Endodermal cell (in vitro differentiated cells): ENCODE measurements at regions not wholly inside any gene's neighbourhood (a gene's known extent, or its start where the extent isn't known, plus 50 kb on each side); places are given as distances from the start of the nearest gene placed in this dataset.

Experiments
- DNase-seq: peaks from one replicate; pipeline ENCODE4 v3.0.0-alpha.2; 2017
- H3K27ac ChIP-seq: 2 replicates; pipeline ENCODE4 v1.5.1; 2013; ENCODE audit warnings: mild to moderate bottlenecking, low read depth, low read length, moderate library complexity
- H3K27me3 ChIP-seq: 2 replicates; pipeline ENCODE4 v1.6.1; 2013; ENCODE audit warnings: mild to moderate bottlenecking, low read length, moderate library complexity; ENCODE audit not compliant: insufficient read depth, control insufficient read depth, poor library complexity, severe bottlenecking
- H3K36me3 ChIP-seq: 2 replicates; pipeline ENCODE4 v1.7.0; 2013; ENCODE audit warnings: mild to moderate bottlenecking, low read length, moderate library complexity; ENCODE audit not compliant: control insufficient read depth, insufficient read depth
- H3K4me1 ChIP-seq: one replicate; pipeline ENCODE4 v1.7.0; 2013; ENCODE audit warnings: low read length; ENCODE audit not compliant: control insufficient read depth, insufficient read depth
- H3K4me3 ChIP-seq: 2 replicates; pipeline ENCODE4 v1.5.1; 2013; ENCODE audit warnings: mild to moderate bottlenecking, low read length, moderate library complexity
- H3K9ac ChIP-seq: 2 replicates; pipeline ENCODE4 v1.6.1; 2013; ENCODE audit warnings: mild to moderate bottlenecking, low read length, moderate library complexity; ENCODE audit not compliant: poor library complexity, severe bottlenecking; ENCODE audit errors: extremely low read depth
- H3K9me3 ChIP-seq: 2 replicates; pipeline ENCODE4 v1.6.1; 2013; ENCODE audit warnings: mild to moderate bottlenecking, low read length, moderate library complexity; ENCODE audit not compliant: control insufficient read depth
- H3K27ac Mint-ChIP-seq: 2 replicates; pipeline ENCODE4 v1.8.0; 2020; ENCODE audit warnings: mixed read lengths
- H3K27me3 Mint-ChIP-seq: 2 replicates; pipeline ENCODE4 v1.8.0; 2021; ENCODE audit warnings: mild to moderate bottlenecking, mixed read lengths; ENCODE audit not compliant: insufficient read depth
- H3K36me3 Mint-ChIP-seq: 2 replicates; pipeline ENCODE4 v1.8.0; 2020; ENCODE audit warnings: low read depth, mixed read lengths
- H3K4me1 Mint-ChIP-seq: 2 replicates; pipeline ENCODE4 v1.8.0; 2020; ENCODE audit warnings: mixed read lengths
- H3K4me3 Mint-ChIP-seq: 2 replicates; pipeline ENCODE4 v1.8.0; 2020; ENCODE audit warnings: mild to moderate bottlenecking, moderate library complexity, mixed read lengths
- H3K9me3 Mint-ChIP-seq: 2 replicates; pipeline ENCODE4 v1.8.0; 2020; ENCODE audit warnings: mild to moderate bottlenecking, mixed read lengths
- CTCF ChIP-seq: fragments of 200-600 bp; sonication (generic); conservative IDR thresholded peaks from 2 replicates; pipeline ENCODE4 v1.5.0; 2021; ENCODE audit warnings: antibody characterized with exemption, mild to moderate bottlenecking
- WGBS, 2 experiments: methylation state at CpG; one replicate each; pipeline versions ENCODE4 v1.1.5 to v1.1.7; 2013; ENCODE audit warnings: missing lambda C conversion rate in 2 of 2, mixed read lengths in 1 of 2; ENCODE audit not compliant: insufficient coverage in 1 of 2, insufficient read length in 1 of 2; 5-methylcytosine and 5-hydroxymethylcytosine counted together

GRCh38 chr5:97418462-97418861 is 235.4 kb upstream of the RIOK2 start:
- Mint-ChIP-seq H3K4me3 (no peak overlapping the region), H3K4me1 (peaks cover 15% of the 10 kb centered on the region)
- H3K4me1 ChIP-seq = no peaks in the 10 kb centered on the region

GRCh38 chr5:97420646-97421045 is 237.6 kb upstream of the RIOK2 start:
- TF ChIP-seq CTCF = no peak

More at GRCh38 chr5:97418462-97418861, 235.4 kb upstream of the RIOK2 start:
- Mint-ChIP-seq H3K9me3 (no peaks in the 10 kb centered on the region), H3K27ac (no peak overlapping the region), H3K27me3 (no peaks in the 10 kb centered on the region), H3K36me3 (no peaks in the 10 kb centered on the region)
- no peaks in the 10 kb centered on the region for H3K27me3 ChIP-seq
- DNase-seq = no peak
- WGBS, 2 experiments = 98 to 100% methylated on average over 1 of the region's 1 CpG
- H3K36me3 ChIP-seq = no peaks in the 10 kb centered on the region
- H3K27ac ChIP-seq = no peak overlapping the region
- TF ChIP-seq CTCF = no peak
- H3K9ac ChIP-seq = no peak overlapping the region
- no peaks in the 10 kb centered on the region for H3K9me3 ChIP-seq
- H3K4me3 ChIP-seq = no peak overlapping the region

GRCh38 chr5:97422678-97423077 is 239.6 kb upstream of the RIOK2 start:
- H3K4me3 Mint-ChIP-seq = no peak overlapping the region
- Histone ChIP-seq H3K27me3 (no peaks in the 10 kb centered on the region), H3K36me3 (no peaks in the 10 kb centered on the region), H3K4me3 (no peak overlapping the region), H3K9ac (no peak overlapping the region), H3K27ac (no peak overlapping the region), H3K9me3 (no peaks in the 10 kb centered on the region), H3K4me1 (no peaks in the 10 kb centered on the region)
- WGBS, 2 experiments = 94% methylated on average over 3 of the region's 3 CpGs
- DNase-seq = no peak
- no peaks in the 10 kb centered on the region for H3K9me3 Mint-ChIP-seq
- peaks cover 6% of the 10 kb centered on the region for H3K4me1 Mint-ChIP-seq
- H3K27me3 Mint-ChIP-seq = no peaks in the 10 kb centered on the region
- no peak for TF ChIP-seq CTCF
- no peaks in the 10 kb centered on the region for H3K36me3 Mint-ChIP-seq
- H3K27ac Mint-ChIP-seq = no peak overlapping the region

More at GRCh38 chr5:97420646-97421045, 237.6 kb upstream of the RIOK2 start:
- Histone ChIP-seq H3K27ac (no peak overlapping the region), H3K4me3 (no peak overlapping the region), H3K4me1 (no peaks in the 10 kb centered on the region), H3K9ac (no peak overlapping the region), H3K9me3 (no peaks in the 10 kb centered on the region), H3K36me3 (no peaks in the 10 kb centered on the region), H3K27me3 (no peaks in the 10 kb centered on the region)
- no peaks in the 10 kb centered on the region for H3K9me3 Mint-ChIP-seq
- 94 to 100% methylated on average over 1 of the region's 1 CpG for WGBS, 2 experiments
- no peak overlapping the region for H3K4me3 Mint-ChIP-seq
- no peaks in the 10 kb centered on the region for H3K27me3 Mint-ChIP-seq
- no peaks in the 10 kb centered on the region for H3K36me3 Mint-ChIP-seq
- H3K4me1 Mint-ChIP-seq = peaks cover 6% of the 10 kb centered on the region
- no peak for DNase-seq
- H3K27ac Mint-ChIP-seq = no peak overlapping the region
